ENCODE measurements at regions not wholly inside any gene's neighbourhood (a gene's known extent, or its start where the extent isn't known, plus 50 kb on each side); places are given as distances from the start of the nearest gene placed in this dataset.

GRCh38 chr2:207288628-207289027, 122.9 kb upstream of the KLF7 start:
- TF ChIP-seq TCF7L2 (IDR thresholded peaks at IDR 0.05; ENCODE audit: borderline replicate concordance, extremely low read depth, insufficient read depth, insufficient read length): no peak
- no peak for TF ChIP-seq EZH2 (IDR thresholded peaks at IDR 0.05)
- no peak for TF ChIP-seq CBX3 (IDR thresholded peaks at IDR 0.05; ENCODE audit: low read depth)
